NT2/D1 (cell line): ENCODE measurements at regions not wholly inside any gene's neighbourhood (a gene's known extent, or its start where the extent isn't known, plus 50 kb on each side); places are given as distances from the start of the nearest gene placed in this dataset.

Experiments
- SUZ12 ChIP-seq: IDR thresholded peaks from 2 replicates; pipeline ENCODE4 v1.6.1; 2011; ENCODE audit not compliant: insufficient read length, insufficient read depth; ENCODE audit errors: extremely low read depth
- YY1 ChIP-seq: IDR thresholded peaks from 2 replicates; pipeline ENCODE4 v1.6.1; 2011; ENCODE audit not compliant: insufficient read length, insufficient read depth
- ZNF274 ChIP-seq: IDR thresholded peaks from 2 replicates; pipeline ENCODE4 v1.6.1; 2011; ENCODE audit warnings: mild to moderate bottlenecking, low read depth, low read length

- TF ChIP-seq ZNF274 (no peak), YY1 (no peak), SUZ12 (no peak)
These were observed 109.3 kb upstream of the USP9X start for GRCh38 chrX:40975951-40976350.
